Heart left ventricle (tissue), 16 donors: ENCODE measurements at regions not wholly inside any gene's neighbourhood (a gene's known extent, or its start where the extent isn't known, plus 50 kb on each side); places are given as distances from the start of the nearest gene placed in this dataset.

Experiments
- ATAC-seq, 4 donors: fragments of 200-7000 bp; cut with Tn5 transposase; one replicate each; pipeline ENCODE4 v1.9.1; 2020 to 2022; ENCODE audit warnings: moderate library complexity in 4 of 4, mild to moderate bottlenecking in 3 of 4, moderate number of reproducible peaks in 1 of 4
- DNase-seq, 5 donors: peaks; one replicate each; pipeline ENCODE4 v3.0.0-alpha.2; 2020
- H3K27ac ChIP-seq, 12 donors: fragments of 200-600 bp; sonication (generic) in 4 of 12; one replicate each; pipeline versions ENCODE4 v1.5.0 to v1.8.0; 2016 to 2022; ENCODE audit warnings: mild to moderate bottlenecking in 2 of 12
- H3K27me3 ChIP-seq, 9 donors: fragments of 200-600 bp; sonication (generic) in 2 of 9; one replicate each; pipeline versions ENCODE4 v1.5.1 to v1.8.0; 2016 to 2022; ENCODE audit warnings: mild to moderate bottlenecking in 3 of 9
- H3K36me3 ChIP-seq, 9 donors: fragments of 200-600 bp; sonication (generic) in 2 of 9; one replicate each; pipeline versions ENCODE4 v1.5.0 to v1.8.0; 2018 to 2022; ENCODE audit warnings: mild to moderate bottlenecking in 2 of 9
- H3K4me1 ChIP-seq, 12 donors: fragments of 200-600 bp; sonication (generic) in 4 of 12; one replicate each; pipeline versions ENCODE4 v1.5.0 to v1.8.0; 2016 to 2022; ENCODE audit warnings: mild to moderate bottlenecking in 3 of 12
- H3K4me3 ChIP-seq, 12 donors: fragments of 200-600 bp; sonication (generic) in 4 of 12; one replicate each; pipeline versions ENCODE4 v1.5.0 to v1.8.0; 2017 to 2022; ENCODE audit warnings: mild to moderate bottlenecking in 9 of 12, moderate library complexity in 4 of 12
- H3K9me3 ChIP-seq, 12 donors: fragments of 200-600 bp; sonication (generic) in 4 of 12; one replicate each; pipeline versions ENCODE4 v1.5.0 to v1.8.0; 2016 to 2022; ENCODE audit warnings: mild to moderate bottlenecking in 1 of 12
- CTCF ChIP-seq, 12 donors: fragments of 200-600 bp; sonication (generic) in 4 of 12; IDR thresholded peaks; one replicate each; pipeline versions ENCODE4 v1.5.0 to v1.8.0; 2018 to 2022; ENCODE audit warnings: antibody characterized with exemption in 12 of 12, mild to moderate bottlenecking in 5 of 12
- POLR2A ChIP-seq, 2 donors: fragments of 450-650 bp; IDR thresholded peaks; one replicate each; pipeline ENCODE4 v1.6.1; 2017; ENCODE audit warnings: antibody characterized with exemption in 2 of 2, mild to moderate bottlenecking in 2 of 2, moderate library complexity in 2 of 2
- WGBS, 4 donors: extraction: QIAGEN DNeasy Blood & Tissue Kit in 2 of 4; methylation state at CpG; one replicate each; pipeline versions ENCODE4 v1.1.5 to v1.1.7; 2013 to 2018; 5-methylcytosine and 5-hydroxymethylcytosine counted together
- intact Hi-C, 10 donors: fragments of 100-400 bp; cut with DNase I; formaldehyde crosslinking; loops; one replicate each; pipeline versions ENCODE4 v1.11.1 to v1.14.2; 2022
- donor health status: ischemic (EF 13 %, LVEDD 7.1; RV severe dilation, severe dysfunction).
- donor health status: healthy with polysubstance abuse.
- donor health status: DM: no; HTN: yes; CAD: no.
- donor health status: DM: no; HTN: no; CAD: no.
- donor health status: ischemic (EF 25% LVEDD 6.9; RV normal size, moderate dysfunction).
- donor health status: ischemic (EF 25% LVEDD 5.7; RV mildly dilated, moderate dysfunction).
- donor health status: healthy.
- donor health status: DM: yes; HTN: yes; CAD: no.
- donor health status: ischemic (EF 35%, LVEDD 5.7; RV mildly dilated, moderate dysfunction).
- donor health status: nonischemic (EF 11% LVEDD 7.7; RV severe dilation, severe dysfunction).
- donor health status: DM: yes; HTN: yes; CAD: no.
- donor health status: PGD.
- donor health status: ischemic (EF 29% LVEDD 5.4; RV normal size, mild dysfunction).
- donor health status: nonischemic (EF 23%, LVEDD 6.1; RV moderate dilation, normal function).

GRCh38 chr13:65670014-65670625 is 1560.0 kb downstream of the PCDH9 start:
- H3K4me1 ChIP-seq: no peaks in the 10 kb centered on the region
- H3K9me3 ChIP-seq: peaks cover 0 to 48% (median 10%) of the 10 kb centered on the region in 12 donors
- no peaks in the 10 kb centered on the region for H3K36me3 ChIP-seq
- DNase-seq (no peak), ATAC-seq (no peak)
- H3K27ac ChIP-seq: no peak overlapping the region
- TF ChIP-seq CTCF (IDR thresholded peaks at IDR 0.05): no peak
- TF ChIP-seq POLR2A (IDR thresholded peaks at IDR 0.05): no peak
- WGBS, 4 donors: 88 to 93% (median 92%) methylated on average over 6 of the region's 6 CpGs
- intact Hi-C loops: no loop called here
- H3K27me3 ChIP-seq: no peaks in the 10 kb centered on the region
- H3K4me3 ChIP-seq: no peak overlapping the region

DNA sequence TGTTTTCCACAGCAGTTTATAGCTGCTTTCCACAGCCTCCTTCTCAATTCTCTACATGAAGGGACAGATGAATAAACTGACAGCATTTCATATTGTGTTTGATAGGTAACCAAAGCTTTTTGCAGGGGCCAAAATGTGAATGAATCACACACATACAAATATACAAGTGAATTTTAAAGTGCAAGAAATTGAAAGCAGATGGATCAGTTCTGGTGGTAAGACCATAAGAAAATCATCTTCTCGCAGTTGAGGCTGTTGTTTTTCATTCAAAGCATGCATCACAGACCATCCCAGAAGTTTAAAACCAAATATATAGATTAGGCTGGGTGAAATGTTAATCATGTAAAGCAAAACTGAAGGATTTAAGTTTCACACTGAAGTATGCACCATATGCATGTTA is 1569.4 kb downstream of the PCDH9 start:
- H3K27ac ChIP-seq: no peak overlapping the region
- DNase-seq (no peak), ATAC-seq (no peak)
- H3K27me3 ChIP-seq: no peaks in the 10 kb centered on the region
- no peaks in the 10 kb centered on the region for H3K9me3 ChIP-seq
- intact Hi-C loops: loop anchor here in 1 of 10 donors (10.0 kb wide), 1 partner anchor 1574 kb away; the partner anchor contains the start of gene PCDH9
- H3K4me3 ChIP-seq: no peak overlapping the region
- H3K36me3 ChIP-seq: no peaks in the 10 kb centered on the region
- no peaks in the 10 kb centered on the region for H3K4me1 ChIP-seq
- TF ChIP-seq POLR2A (IDR thresholded peaks at IDR 0.05) (no peak), CTCF (IDR thresholded peaks at IDR 0.05) (no peak)
- 73 to 89% (median 86%) methylated on average over 1 of the region's 1 CpG for WGBS, 4 donors

- TF ChIP-seq CTCF (IDR thresholded peaks at IDR 0.05) (peak; percentile 20 to 67 (median 42)), POLR2A (IDR thresholded peaks at IDR 0.05) (no peak)
- DNase-seq: no peak
- intact Hi-C loops: loop anchor here in 7 of 10 donors (5.0 to 10.0 kb wide), 5 partner anchors 1568 to 1588 kb away; partner anchors contain the start of gene PCDH9 (in 2 of the 7)
- H3K9me3 ChIP-seq: no peaks in the 10 kb centered on the region
- no peak for ATAC-seq
- no peak overlapping the region for H3K4me3 ChIP-seq
- no peak overlapping the region for H3K27ac ChIP-seq
- WGBS, 4 donors: 49 to 62% (median 57%) methylated on average over 1 of the region's 1 CpG
- no peaks in the 10 kb centered on the region for H3K4me1 ChIP-seq
- no peaks in the 10 kb centered on the region for H3K27me3 ChIP-seq
- no peaks in the 10 kb centered on the region for H3K36me3 ChIP-seq
Observed at GRCh38 chr13:65656740-65657329, 1573.3 kb downstream of the PCDH9 start.

- WGBS, 4 donors: 43 to 73% (median 56%) methylated on average over 2 of the region's 2 CpGs
- intact Hi-C loops: loop anchor here in 5 of 10 donors (10.0 kb wide), 3 partner anchors 1571 to 1591 kb away; partner anchors contain the start of gene PCDH9 (in 2 of the 5)
- H3K9me3 ChIP-seq: no peaks in the 10 kb centered on the region
- ATAC-seq (no peak), DNase-seq (no peak)
- no peak overlapping the region for H3K4me3 ChIP-seq
- no peaks in the 10 kb centered on the region for H3K36me3 ChIP-seq
- TF ChIP-seq POLR2A (IDR thresholded peaks at IDR 0.05): no peak
- TF ChIP-seq CTCF (IDR thresholded peaks at IDR 0.05): no peak
- H3K27ac ChIP-seq: no peak overlapping the region
- H3K4me1 ChIP-seq: no peaks in the 10 kb centered on the region
- H3K27me3 ChIP-seq: no peaks in the 10 kb centered on the region
Observed at GRCh38 chr13:65653613-65654012, 1576.5 kb downstream of the PCDH9 start.
